Esophagus muscularis mucosa (tissue), 4 donors: ENCODE measurements at regions not wholly inside any gene's neighbourhood (a gene's known extent, or its start where the extent isn't known, plus 50 kb on each side); places are given as distances from the start of the nearest gene placed in this dataset.

ENCODE experiments used
- DNase-seq: peaks from one replicate; pipeline ENCODE4 v3.0.0-alpha.2; 2017; ENCODE audit errors: extremely low spot score
- H3K27ac ChIP-seq, 4 donors: fragments of 200-600 bp; sonication (generic); replicated peaks in 1 of 4; 1 replicate in 3 of 4; 2 replicates in 1 of 4; pipeline ENCODE4 v1.5.1; 2016 to 2019; ENCODE audit warnings: mild to moderate bottlenecking in 1 of 4
- H3K27me3 ChIP-seq, 4 donors: fragments of 200-600 bp; sonication (generic); one replicate each; pipeline versions ENCODE4 v1.5.1 to v1.6.0; 2016 to 2019
- H3K36me3 ChIP-seq, 4 donors: fragments of 200-600 bp; sonication (generic); one replicate each; pipeline ENCODE4 v1.5.1; 2016 to 2019
- H3K4me1 ChIP-seq, 4 donors: fragments of 200-600 bp; sonication (generic); one replicate each; pipeline ENCODE4 v1.5.1; 2016 to 2019
- H3K4me3 ChIP-seq, 4 donors: fragments of 200-600 bp; sonication (generic); 1 replicate in 2 of 4; 2 replicates in 2 of 4; pipeline ENCODE4 v1.5.1; 2016 to 2019; ENCODE audit warnings: mild to moderate bottlenecking in 4 of 4, moderate library complexity in 1 of 4
- H3K9me3 ChIP-seq, 4 donors: fragments of 200-600 bp; sonication (generic); 1 replicate in 3 of 4; 2 replicates in 1 of 4; pipeline ENCODE4 v1.5.1; 2016 to 2019
- CTCF ChIP-seq, 3 experiments: fragments of 200-600 bp in 2 of 3; fragments of 450-650 bp in 1 of 3; sonication (generic) in 2 of 3; IDR thresholded peaks; one replicate each; pipeline ENCODE4 v1.5.1; 2017 to 2019; ENCODE audit warnings: antibody characterized with exemption in 3 of 3, mild to moderate bottlenecking in 2 of 3, moderate library complexity in 1 of 3
- EP300 ChIP-seq: sonication (generic); formaldehyde crosslinking; IDR thresholded peaks from one replicate; pipeline ENCODE4 v1.6.1; 2017; ENCODE audit warnings: antibody characterized with exemption
- POLR2A ChIP-seq: fragments of 450-650 bp; IDR thresholded peaks from one replicate; pipeline ENCODE4 v1.6.1; 2017; ENCODE audit warnings: antibody characterized with exemption, moderate library complexity, mild to moderate bottlenecking, low read depth
- POLR2AphosphoS5 ChIP-seq, 2 donors: sonication (generic); formaldehyde crosslinking; IDR thresholded peaks; one replicate each; pipeline ENCODE4 v1.6.1; 2017; ENCODE audit warnings: antibody characterized with exemption in 2 of 2
- WGBS: methylation state at CpG from one replicate; pipeline ENCODE4 v1.1.5; 2018; 5-methylcytosine and 5-hydroxymethylcytosine counted together
- intact Hi-C: fragments of 100-400 bp; cut with DNase I; formaldehyde crosslinking; loops from one replicate; pipeline ENCODE4 v1.15.1; 2023

- no peak for DNase-seq
- H3K27ac ChIP-seq = no peak overlapping the region
- peaks cover 0 to 8% (median 6%) of the 10 kb centered on the region in 4 donors for H3K4me1 ChIP-seq
- no peaks in the 10 kb centered on the region for H3K9me3 ChIP-seq
- intact Hi-C loops = no loop called here
- no peak overlapping the region for H3K4me3 ChIP-seq
- TF ChIP-seq CTCF (IDR thresholded peaks at IDR 0.05) (no peak), EP300 (no peak), POLR2AphosphoS5 (IDR thresholded peaks at IDR 0.05) (no peak), POLR2A (no peak)
- no peaks in the 10 kb centered on the region for H3K27me3 ChIP-seq
- 78% methylated on average over 2 of the region's 2 CpGs for WGBS
- no peaks in the 10 kb centered on the region for H3K36me3 ChIP-seq
Observed at GRCh38 chr18:72154926-72155325, 389.2 kb downstream of the CBLN2 start.

- intact Hi-C loops = no loop called here
- TF ChIP-seq POLR2A = no peak
- TF ChIP-seq CTCF (IDR thresholded peaks at IDR 0.05) = no peak
- no peak for TF ChIP-seq POLR2AphosphoS5 (IDR thresholded peaks at IDR 0.05)
- no peak for TF ChIP-seq EP300
- no peak for DNase-seq
- H3K4me1 ChIP-seq = peaks cover 0 to 8% (median 6%) of the 10 kb centered on the region in 4 donors
- H3K4me3 ChIP-seq = no peak overlapping the region
- H3K36me3 ChIP-seq = no peaks in the 10 kb centered on the region
- no peaks in the 10 kb centered on the region for H3K27me3 ChIP-seq
- H3K9me3 ChIP-seq = no peaks in the 10 kb centered on the region
- H3K27ac ChIP-seq = no peak overlapping the region
- 89% methylated on average over 6 of the region's 6 CpGs for WGBS
Observed at GRCh38 chr18:72152935-72153334, 391.2 kb downstream of the CBLN2 start.

GRCh38 chr18:72147830-72148229 lies 396.3 kb downstream of the CBLN2 start:
- WGBS = 79% methylated on average over 3 of the region's 3 CpGs
- no peak for DNase-seq
- intact Hi-C loops = no loop called here
- H3K4me1 ChIP-seq = no peaks in the 10 kb centered on the region
- no peak for TF ChIP-seq POLR2AphosphoS5 (IDR thresholded peaks at IDR 0.05)
- TF ChIP-seq POLR2A = no peak
- TF ChIP-seq EP300 = no peak
- no peak for TF ChIP-seq CTCF (IDR thresholded peaks at IDR 0.05)
- no peak overlapping the region for H3K4me3 ChIP-seq
- no peaks in the 10 kb centered on the region for H3K36me3 ChIP-seq
- no peaks in the 10 kb centered on the region for H3K27me3 ChIP-seq
- no peak overlapping the region for H3K27ac ChIP-seq
- H3K9me3 ChIP-seq = no peaks in the 10 kb centered on the region

GRCh38 chr18:72140007-72140406 lies 404.1 kb downstream of the CBLN2 start:
- TF ChIP-seq CTCF (IDR thresholded peaks at IDR 0.05) = no peak
- TF ChIP-seq POLR2AphosphoS5 (IDR thresholded peaks at IDR 0.05) = no peak
- no peak for TF ChIP-seq POLR2A
- TF ChIP-seq EP300 = no peak
- no peaks in the 10 kb centered on the region for H3K9me3 ChIP-seq
- WGBS = 73% methylated on average over 8 of the region's 8 CpGs

GRCh38 chr18:72128649-72129048 lies 415.5 kb downstream of the CBLN2 start:
- Histone ChIP-seq H3K27ac (no peak overlapping the region), H3K4me3 (no peak overlapping the region), H3K36me3 (no peaks in the 10 kb centered on the region), H3K4me1 (no peaks in the 10 kb centered on the region), H3K27me3 (no peaks in the 10 kb centered on the region), H3K9me3 (no peaks in the 10 kb centered on the region)
- intact Hi-C loops = no loop called here
- TF ChIP-seq POLR2AphosphoS5 (IDR thresholded peaks at IDR 0.05) (no peak), EP300 (no peak), POLR2A (no peak), CTCF (IDR thresholded peaks at IDR 0.05) (no peak)
- DNase-seq = no peak
- 76% methylated on average over 1 of the region's 1 CpG for WGBS

More at GRCh38 chr18:72140007-72140406, 404.1 kb downstream of the CBLN2 start:
- Histone ChIP-seq H3K36me3 (no peaks in the 10 kb centered on the region), H3K27ac (no peak overlapping the region), H3K27me3 (no peaks in the 10 kb centered on the region), H3K4me1 (no peaks in the 10 kb centered on the region), H3K4me3 (no peak overlapping the region)
- intact Hi-C loops = no loop called here
- DNase-seq = no peak
